ENCODE measurements at regions not wholly inside any gene's neighbourhood (a gene's known extent, or its start where the extent isn't known, plus 50 kb on each side); places are given as distances from the start of the nearest gene placed in this dataset.
A peak's percentile ranks its signal among the peaks of the same experiment; 100 is the strongest.

DNA sequence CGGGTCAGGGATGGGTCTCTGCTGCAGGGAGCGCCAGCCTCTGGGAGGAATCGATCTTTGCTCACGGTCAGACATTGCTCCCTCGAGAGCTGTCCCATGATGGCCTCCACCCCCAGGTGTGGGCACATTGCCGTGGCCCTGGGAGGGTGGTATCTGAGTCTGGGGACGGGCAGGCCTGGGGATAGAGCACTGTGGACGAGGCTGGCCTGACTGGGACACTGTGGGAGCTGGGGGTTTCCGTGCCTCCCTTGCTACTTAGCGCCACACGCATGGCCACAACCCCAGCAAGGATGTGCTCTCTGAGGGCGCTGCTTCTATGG is 55.7 kb downstream of the JAKMIP3 start:
- no peaks in the 10 kb centered on the region for H3K36me3 ChIP-seq
- no peaks in the 10 kb centered on the region for H3K4me1 ChIP-seq
- no peaks in the 10 kb centered on the region for H3K9me3 ChIP-seq
- no peak overlapping the region for H3K4me3 ChIP-seq (ENCODE audit: low read depth, low read length)
- H3K27me3 ChIP-seq: no peaks in the 10 kb centered on the region
- DNase-seq: no peak
- TF ChIP-seq, protein P1, sequence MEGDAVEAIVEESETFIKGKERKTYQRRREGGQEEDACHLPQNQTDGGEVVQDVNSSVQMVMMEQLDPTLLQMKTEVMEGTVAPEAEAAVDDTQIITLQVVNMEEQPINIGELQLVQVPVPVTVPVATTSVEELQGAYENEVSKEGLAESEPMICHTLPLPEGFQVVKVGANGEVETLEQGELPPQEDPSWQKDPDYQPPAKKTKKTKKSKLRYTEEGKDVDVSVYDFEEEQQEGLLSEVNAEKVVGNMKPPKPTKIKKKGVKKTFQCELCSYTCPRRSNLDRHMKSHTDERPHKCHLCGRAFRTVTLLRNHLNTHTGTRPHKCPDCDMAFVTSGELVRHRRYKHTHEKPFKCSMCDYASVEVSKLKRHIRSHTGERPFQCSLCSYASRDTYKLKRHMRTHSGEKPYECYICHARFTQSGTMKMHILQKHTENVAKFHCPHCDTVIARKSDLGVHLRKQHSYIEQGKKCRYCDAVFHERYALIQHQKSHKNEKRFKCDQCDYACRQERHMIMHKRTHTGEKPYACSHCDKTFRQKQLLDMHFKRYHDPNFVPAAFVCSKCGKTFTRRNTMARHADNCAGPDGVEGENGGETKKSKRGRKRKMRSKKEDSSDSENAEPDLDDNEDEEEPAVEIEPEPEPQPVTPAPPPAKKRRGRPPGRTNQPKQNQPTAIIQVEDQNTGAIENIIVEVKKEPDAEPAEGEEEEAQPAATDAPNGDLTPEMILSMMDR (IDR thresholded peaks at IDR 0.05; ENCODE audit: low read depth, low read length): no peak

DNA sequence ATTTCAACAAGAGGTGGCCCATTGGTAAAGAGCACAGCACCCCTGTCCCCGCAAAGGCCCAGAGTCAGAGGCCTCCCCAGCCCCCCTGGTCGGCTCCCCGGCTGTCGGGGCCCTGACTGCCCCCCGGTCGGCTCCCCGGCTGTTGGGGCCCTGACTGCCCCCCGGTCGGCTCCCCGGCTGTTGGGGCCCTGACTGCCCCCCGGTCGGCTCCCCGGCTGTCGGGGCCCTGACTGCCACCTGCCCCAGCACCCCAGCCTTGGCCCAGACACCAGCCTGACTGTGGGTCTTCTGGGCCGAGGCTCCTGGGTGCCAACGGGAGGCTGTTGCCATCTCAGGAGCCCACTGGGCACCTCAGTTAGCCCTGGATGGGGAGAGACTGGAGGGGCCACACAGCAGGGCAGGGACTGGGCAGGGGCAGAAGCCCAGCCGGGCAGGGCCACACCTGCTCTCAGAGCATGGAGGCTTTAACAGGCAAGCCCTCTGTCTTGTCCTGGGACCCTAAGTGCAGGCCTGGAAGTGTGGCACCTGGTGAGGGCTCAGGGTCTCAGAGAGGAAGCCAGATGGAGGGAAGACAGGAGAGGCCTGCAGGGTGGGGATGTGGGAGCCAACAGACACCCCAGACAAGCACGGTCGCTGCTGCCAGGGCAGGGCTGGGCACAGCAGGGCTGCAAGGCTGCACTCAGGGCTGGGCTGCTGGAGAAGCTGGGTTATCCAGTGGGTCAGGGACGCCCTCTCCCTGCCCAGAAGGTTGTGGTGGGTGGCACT is 56.5 kb downstream of the JAKMIP3 start:
- TF ChIP-seq, protein P1 (IDR thresholded peaks at IDR 0.05; ENCODE audit: low read depth, low read length): no peak
- DNase-seq: no peak
- H3K9me3 ChIP-seq: no peaks in the 10 kb centered on the region
- H3K36me3 ChIP-seq: no peaks in the 10 kb centered on the region
- no peak overlapping the region for H3K4me3 ChIP-seq (ENCODE audit: low read depth, low read length)
- H3K27me3 ChIP-seq: no peaks in the 10 kb centered on the region
- no peaks in the 10 kb centered on the region for H3K4me1 ChIP-seq

DNA sequence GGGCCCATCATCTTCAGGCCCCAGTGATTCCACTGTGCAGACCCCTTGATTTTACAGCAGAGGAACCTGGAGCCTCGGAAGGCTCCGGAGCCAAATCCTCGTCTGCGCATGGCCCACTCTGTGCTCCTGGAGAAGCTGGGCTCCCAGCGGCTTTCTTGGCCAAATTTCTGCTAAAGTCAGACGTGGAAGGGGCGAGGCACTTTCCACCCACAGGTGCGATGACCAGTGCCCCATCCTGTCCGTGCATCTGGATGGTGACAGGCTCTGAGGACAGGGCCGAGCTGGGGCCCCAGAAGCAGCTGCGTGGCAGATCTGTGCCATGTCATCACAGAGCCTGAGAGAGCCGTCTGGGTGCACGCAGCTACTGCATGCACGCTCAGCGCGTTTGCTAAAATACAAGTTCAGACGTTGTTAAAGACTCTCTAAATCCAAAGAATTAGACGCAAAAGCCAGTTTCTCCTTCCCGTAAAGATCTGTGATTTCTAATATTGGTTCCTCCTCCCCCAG is 57.2 kb downstream of the JAKMIP3 start:
- DNase-seq: no peak
- no peaks in the 10 kb centered on the region for H3K27me3 ChIP-seq

DNA sequence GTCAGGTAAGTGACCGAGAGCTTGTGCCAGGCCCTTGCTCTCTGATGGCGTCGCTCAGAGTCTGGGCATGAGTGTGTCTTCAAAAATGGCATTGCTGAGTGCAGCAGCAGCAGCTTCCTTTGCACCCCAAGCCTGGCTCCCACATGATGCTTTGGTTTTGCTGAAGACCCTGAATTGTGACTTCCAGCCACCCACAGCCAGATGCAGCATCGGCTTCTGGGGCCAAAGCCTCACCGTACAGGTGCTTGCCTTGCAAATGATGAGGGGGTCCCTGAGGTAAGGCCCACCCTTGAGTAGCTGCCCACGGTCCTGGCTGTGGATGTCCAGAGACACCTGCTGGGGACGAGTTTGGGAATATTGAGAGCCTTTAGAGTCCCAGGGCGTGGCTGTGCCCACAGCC is 57.9 kb downstream of the JAKMIP3 start:
- H3K27me3 ChIP-seq: no peaks in the 10 kb centered on the region
- TF ChIP-seq, protein P1 (IDR thresholded peaks at IDR 0.05; ENCODE audit: low read depth, low read length): no peak

More for the DNA sequence above, 57.2 kb downstream of the JAKMIP3 start:
- Histone ChIP-seq H3K4me3 (ENCODE audit: low read depth, low read length) (no peak overlapping the region), H3K36me3 (no peaks in the 10 kb centered on the region), H3K9me3 (no peaks in the 10 kb centered on the region), H3K4me1 (no peaks in the 10 kb centered on the region)
- TF ChIP-seq, protein P1 (IDR thresholded peaks at IDR 0.05; ENCODE audit: low read depth, low read length): no peak

DNA sequence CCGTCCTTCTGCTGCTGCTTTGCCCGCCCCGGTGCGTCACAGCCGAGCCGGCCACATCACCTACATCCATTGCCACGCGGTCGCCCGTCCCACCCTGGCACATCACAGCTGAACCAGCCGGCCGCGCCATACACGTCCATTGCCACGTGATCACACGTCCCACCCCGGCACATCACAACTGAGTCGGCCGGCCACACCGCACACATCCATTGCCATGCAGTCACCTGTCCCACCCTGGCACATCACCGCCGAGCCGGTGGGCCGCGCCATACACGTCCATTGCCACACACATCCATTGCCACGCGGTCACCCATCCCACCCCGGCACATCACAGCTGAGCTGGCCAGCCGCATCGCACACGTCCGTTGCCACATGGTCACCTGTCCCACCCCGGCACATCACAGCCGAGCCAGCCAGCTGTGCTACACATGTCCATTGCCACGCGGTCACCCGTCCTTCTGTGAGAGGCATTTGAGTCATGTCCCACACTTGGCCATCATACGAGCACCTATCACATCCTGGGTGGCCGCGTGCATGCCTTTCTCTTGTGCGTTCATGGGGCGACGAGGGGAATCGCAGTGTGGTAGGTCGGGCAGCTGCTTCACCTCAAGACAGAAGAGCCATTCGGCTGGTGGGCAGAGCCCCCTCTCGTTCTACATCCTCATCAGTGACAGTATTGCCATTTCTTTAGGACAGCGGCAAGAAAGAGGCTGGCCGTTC is 58.6 kb downstream of the JAKMIP3 start:
- Histone ChIP-seq H3K4me1 (no peaks in the 10 kb centered on the region), H3K4me3 (ENCODE audit: low read depth, low read length) (no peak overlapping the region), H3K9me3 (no peaks in the 10 kb centered on the region), H3K36me3 (no peaks in the 10 kb centered on the region), H3K27me3 (no peaks in the 10 kb centered on the region)
- DNase-seq: no peak
- TF ChIP-seq, protein P1 (IDR thresholded peaks at IDR 0.05; ENCODE audit: low read depth, low read length): no peak

More for the DNA sequence above, 57.9 kb downstream of the JAKMIP3 start:
- no peaks in the 10 kb centered on the region for H3K4me1 ChIP-seq
- DNase-seq: no peak
- H3K9me3 ChIP-seq: no peaks in the 10 kb centered on the region
- no peak overlapping the region for H3K4me3 ChIP-seq (ENCODE audit: low read depth, low read length)
- no peaks in the 10 kb centered on the region for H3K36me3 ChIP-seq

DNA sequence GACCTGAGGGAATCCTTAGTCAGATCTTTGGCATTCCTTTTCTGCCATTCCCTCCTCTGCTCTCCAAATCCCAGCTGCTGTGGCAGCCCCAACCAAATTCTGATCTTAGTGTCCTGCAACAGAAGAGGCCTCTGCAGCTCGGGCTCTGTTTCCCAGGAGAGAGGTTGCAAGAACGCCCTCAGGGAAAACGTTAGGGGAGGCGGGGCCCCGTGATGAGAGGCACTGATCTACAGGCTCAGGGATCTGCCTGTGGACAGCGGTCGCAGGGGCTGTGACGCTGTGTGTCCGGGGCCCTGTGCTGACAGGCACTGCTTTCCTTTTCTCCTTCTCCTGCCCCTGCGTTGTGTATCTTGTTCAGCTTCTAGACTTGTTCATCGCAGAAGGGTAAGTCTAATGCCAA is 57.3 kb upstream of the DPYSL4 start:
- DNase-seq: peak; percentile 78
- TF ChIP-seq, protein P1 (IDR thresholded peaks at IDR 0.05; ENCODE audit: low read depth, low read length): no peak
- H3K9me3 ChIP-seq: no peaks in the 10 kb centered on the region
- peak overlapping the region; percentile 31 for H3K4me3 ChIP-seq (ENCODE audit: low read depth, low read length)
- H3K36me3 ChIP-seq: no peaks in the 10 kb centered on the region
- peaks cover 10% of the 10 kb centered on the region for H3K4me1 ChIP-seq
- no peaks in the 10 kb centered on the region for H3K27me3 ChIP-seq

Data from BE2C (cell line).